ENCODE measurements at regions not wholly inside any gene's neighbourhood (a gene's known extent, or its start where the extent isn't known, plus 50 kb on each side); places are given as distances from the start of the nearest gene placed in this dataset.

GRCh38 chr13:89687066-89687465 lies 1660.4 kb upstream of the MIR17HG start:
- H2AFZ ChIP-seq (ENCODE audit: low read length) = 0 out of 2 replicates have a peak overlapping the region, but pooled peaks have one; percentile 1
- no peaks in the 10 kb centered on the region for H3K9me3 ChIP-seq (ENCODE audit: low read length)
- no peak overlapping the region for H3K27ac ChIP-seq (ENCODE audit: low read length)
- no peaks in the 10 kb centered on the region for H3K27me3 ChIP-seq (ENCODE audit: low read length)
- no peaks in the 10 kb centered on the region for H4K20me1 ChIP-seq (ENCODE audit: insufficient read depth, low read depth, low read length)
- no peak overlapping the region for H3K9ac ChIP-seq (ENCODE audit: low read length)
- no peaks in the 10 kb centered on the region for H3K79me2 ChIP-seq (ENCODE audit: low read length)
- H3K36me3 ChIP-seq (ENCODE audit: insufficient read depth, low read length) = no peaks in the 10 kb centered on the region
- no peak overlapping the region for H3K4me3 ChIP-seq (ENCODE audit: low read length)
- H3K4me2 ChIP-seq (ENCODE audit: low read depth, low read length, poor library complexity, severe bottlenecking) = no peak overlapping the region
- peaks cover 6% of the 10 kb centered on the region for H3K4me1 ChIP-seq (ENCODE audit: low read length)
- DNase-seq = no peak
- H3K9me2 ChIP-seq (replicated peaks; ENCODE audit: insufficient read depth, low read length) = no peaks in the 10 kb centered on the region

DNA sequence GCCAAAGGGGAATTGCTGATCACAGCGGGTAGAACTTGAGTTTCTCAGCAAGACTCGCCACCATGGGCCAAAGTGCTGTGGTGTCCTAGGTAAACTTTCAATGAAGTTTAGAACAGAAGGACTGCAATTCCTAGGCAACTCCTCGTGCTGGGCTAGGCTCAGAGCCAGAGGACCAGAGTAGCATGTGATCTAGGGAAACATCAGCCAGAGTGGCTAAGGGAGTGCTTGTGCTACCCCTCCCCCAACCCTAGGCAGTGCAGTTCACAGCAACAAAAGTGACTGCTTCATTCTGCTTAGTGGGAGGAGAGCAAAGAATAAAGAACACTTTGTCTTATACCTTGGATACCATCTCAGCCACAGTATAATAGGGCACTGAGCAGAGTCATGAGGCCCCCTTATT lies 1658.6 kb upstream of the MIR17HG start:
- Histone ChIP-seq H3K9ac (ENCODE audit: low read length) (no peak overlapping the region), H2AFZ (ENCODE audit: low read length) (peak overlapping the region; percentile 68), H3K9me3 (ENCODE audit: low read length) (no peaks in the 10 kb centered on the region), H3K4me3 (ENCODE audit: low read length) (no peak overlapping the region), H3K79me2 (ENCODE audit: low read length) (no peaks in the 10 kb centered on the region), H4K20me1 (ENCODE audit: insufficient read depth, low read depth, low read length) (no peaks in the 10 kb centered on the region), H3K27me3 (ENCODE audit: low read length) (no peaks in the 10 kb centered on the region), H3K9me2 (replicated peaks; ENCODE audit: insufficient read depth, low read length) (no peaks in the 10 kb centered on the region), H3K27ac (ENCODE audit: low read length) (no peak overlapping the region), H3K4me1 (ENCODE audit: low read length) (peaks cover 11% of the 10 kb centered on the region), H3K36me3 (ENCODE audit: insufficient read depth, low read length) (no peaks in the 10 kb centered on the region), H3K4me2 (ENCODE audit: low read depth, low read length, poor library complexity, severe bottlenecking) (no peak overlapping the region)
- no peak for DNase-seq

DNA sequence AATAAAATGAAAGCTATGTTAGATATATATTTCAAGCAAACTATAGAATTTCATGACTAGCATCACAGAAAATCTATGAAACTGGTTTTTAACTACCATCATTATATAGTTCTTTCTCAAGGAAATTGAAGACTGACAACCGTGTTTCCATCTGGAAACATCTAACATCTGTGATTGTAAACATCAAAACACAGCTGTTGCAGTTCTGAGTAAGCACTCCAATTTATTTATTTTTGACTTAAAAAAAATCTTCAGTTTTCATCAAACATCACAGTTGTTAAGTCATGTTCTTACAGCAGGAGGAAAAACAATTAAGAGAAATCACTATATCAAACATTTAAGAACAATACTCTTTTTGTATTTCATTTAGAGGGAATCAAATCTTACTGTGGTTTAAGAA lies 1653.0 kb upstream of the MIR17HG start:
- Histone ChIP-seq H3K9ac (ENCODE audit: low read length) (no peak overlapping the region), H3K27me3 (ENCODE audit: low read length) (no peaks in the 10 kb centered on the region), H3K27ac (ENCODE audit: low read length) (no peak overlapping the region), H3K4me2 (ENCODE audit: low read depth, low read length, poor library complexity, severe bottlenecking) (no peak overlapping the region), H3K4me1 (ENCODE audit: low read length) (peaks cover 10% of the 10 kb centered on the region), H3K79me2 (ENCODE audit: low read length) (no peaks in the 10 kb centered on the region), H2AFZ (ENCODE audit: low read length) (0 out of 2 replicates have a peak overlapping the region, but pooled peaks have one; percentile 18), H3K4me3 (ENCODE audit: low read length) (no peak overlapping the region), H3K9me3 (ENCODE audit: low read length) (no peaks in the 10 kb centered on the region), H4K20me1 (ENCODE audit: insufficient read depth, low read depth, low read length) (no peaks in the 10 kb centered on the region), H3K36me3 (ENCODE audit: insufficient read depth, low read length) (no peaks in the 10 kb centered on the region), H3K9me2 (replicated peaks; ENCODE audit: insufficient read depth, low read length) (no peaks in the 10 kb centered on the region)
- no peak for DNase-seq

- H3K79me2 ChIP-seq (ENCODE audit: low read length) = no peaks in the 10 kb centered on the region
- H2AFZ ChIP-seq (ENCODE audit: low read length) = peak overlapping the region; percentile 89
- no peak overlapping the region for H3K9ac ChIP-seq (ENCODE audit: low read length)
- H3K4me1 ChIP-seq (ENCODE audit: low read length) = peaks cover 10% of the 10 kb centered on the region
- H4K20me1 ChIP-seq (ENCODE audit: insufficient read depth, low read depth, low read length) = no peaks in the 10 kb centered on the region
- H3K9me3 ChIP-seq (ENCODE audit: low read length) = no peaks in the 10 kb centered on the region
- no peaks in the 10 kb centered on the region for H3K27me3 ChIP-seq (ENCODE audit: low read length)
- H3K36me3 ChIP-seq (ENCODE audit: insufficient read depth, low read length) = no peaks in the 10 kb centered on the region
- peak; percentile 93 for DNase-seq
- no peaks in the 10 kb centered on the region for H3K9me2 ChIP-seq (replicated peaks; ENCODE audit: insufficient read depth, low read length)
- no peak overlapping the region for H3K27ac ChIP-seq (ENCODE audit: low read length)
- peak overlapping the region; percentile 12 for H3K4me2 ChIP-seq (ENCODE audit: low read depth, low read length, poor library complexity, severe bottlenecking)
- H3K4me3 ChIP-seq (ENCODE audit: low read length) = no peak overlapping the region
Observed at GRCh38 chr13:89695343-89696257, 1651.9 kb upstream of the MIR17HG start.

- peaks cover 9% of the 10 kb centered on the region; the same call in 1 of the 2 replicates for H3K9me3 ChIP-seq (ENCODE audit: low read length)
- no peaks in the 10 kb centered on the region for H3K9me2 ChIP-seq (replicated peaks; ENCODE audit: insufficient read depth, low read length)
- H3K4me1 ChIP-seq (ENCODE audit: low read length) = no peaks in the 10 kb centered on the region
- no peak overlapping the region for H3K4me3 ChIP-seq (ENCODE audit: low read length)
- no peak for DNase-seq
- H3K27me3 ChIP-seq (ENCODE audit: low read length) = no peaks in the 10 kb centered on the region
- no peak overlapping the region for H3K4me2 ChIP-seq (ENCODE audit: low read depth, low read length, poor library complexity, severe bottlenecking)
- no peaks in the 10 kb centered on the region for H4K20me1 ChIP-seq (ENCODE audit: insufficient read depth, low read depth, low read length)
- H3K9ac ChIP-seq (ENCODE audit: low read length) = no peak overlapping the region
- no peaks in the 10 kb centered on the region for H3K79me2 ChIP-seq (ENCODE audit: low read length)
- 0 out of 2 replicates have a peak overlapping the region, but pooled peaks have one; percentile 12 for H2AFZ ChIP-seq (ENCODE audit: low read length)
- H3K27ac ChIP-seq (ENCODE audit: low read length) = no peak overlapping the region
- H3K36me3 ChIP-seq (ENCODE audit: insufficient read depth, low read length) = no peaks in the 10 kb centered on the region
Observed at GRCh38 chr13:89701913-89702312, 1645.6 kb upstream of the MIR17HG start.

- no peaks in the 10 kb centered on the region for H3K9me2 ChIP-seq (replicated peaks; ENCODE audit: insufficient read depth, low read length)
- H3K4me1 ChIP-seq (ENCODE audit: low read length) = peaks cover 4% of the 10 kb centered on the region
- no peak overlapping the region for H2AFZ ChIP-seq (ENCODE audit: low read length)
- no peaks in the 10 kb centered on the region for H3K27me3 ChIP-seq (ENCODE audit: low read length)
- no peak overlapping the region for H3K4me2 ChIP-seq (ENCODE audit: low read depth, low read length, poor library complexity, severe bottlenecking)
- H3K36me3 ChIP-seq (ENCODE audit: insufficient read depth, low read length) = no peaks in the 10 kb centered on the region
- DNase-seq = no peak
- H3K9me3 ChIP-seq (ENCODE audit: low read length) = peaks cover 9% of the 10 kb centered on the region; the same call in 1 of the 2 replicates
- no peaks in the 10 kb centered on the region for H3K79me2 ChIP-seq (ENCODE audit: low read length)
- H3K9ac ChIP-seq (ENCODE audit: low read length) = no peak overlapping the region
- H3K4me3 ChIP-seq (ENCODE audit: low read length) = no peak overlapping the region
- no peak overlapping the region for H3K27ac ChIP-seq (ENCODE audit: low read length)
- no peaks in the 10 kb centered on the region for H4K20me1 ChIP-seq (ENCODE audit: insufficient read depth, low read depth, low read length)
Observed at GRCh38 chr13:89704040-89704439, 1643.4 kb upstream of the MIR17HG start.

- Histone ChIP-seq H3K9ac (ENCODE audit: low read length) (no peak overlapping the region), H3K4me1 (ENCODE audit: low read length) (peaks cover 4% of the 10 kb centered on the region), H3K9me2 (replicated peaks; ENCODE audit: insufficient read depth, low read length) (no peaks in the 10 kb centered on the region), H4K20me1 (ENCODE audit: insufficient read depth, low read depth, low read length) (no peaks in the 10 kb centered on the region), H3K4me2 (ENCODE audit: low read depth, low read length, poor library complexity, severe bottlenecking) (peak overlapping the region; percentile 2), H3K27me3 (ENCODE audit: low read length) (no peaks in the 10 kb centered on the region), H3K79me2 (ENCODE audit: low read length) (no peaks in the 10 kb centered on the region), H3K27ac (ENCODE audit: low read length) (no peak overlapping the region), H3K36me3 (ENCODE audit: insufficient read depth, low read length) (no peaks in the 10 kb centered on the region), H3K9me3 (ENCODE audit: low read length) (peaks cover 5% of the 10 kb centered on the region; the same call in 1 of the 2 replicates), H3K4me3 (ENCODE audit: low read length) (0 out of 2 replicates have a peak overlapping the region, but pooled peaks have one; percentile 25), H2AFZ (ENCODE audit: low read length) (peak overlapping the region; percentile 73)
- no peak for DNase-seq
Observed at GRCh38 chr13:89708013-89708412, 1639.5 kb upstream of the MIR17HG start.

GRCh38 chr13:89721216-89721615 lies 1626.3 kb upstream of the MIR17HG start:
- no peak overlapping the region for H3K4me2 ChIP-seq (ENCODE audit: low read depth, low read length, poor library complexity, severe bottlenecking)
- no peaks in the 10 kb centered on the region for H3K9me2 ChIP-seq (replicated peaks; ENCODE audit: insufficient read depth, low read length)
- DNase-seq = no peak
- H3K27me3 ChIP-seq (ENCODE audit: low read length) = no peaks in the 10 kb centered on the region
- H3K27ac ChIP-seq (ENCODE audit: low read length) = no peak overlapping the region
- no peaks in the 10 kb centered on the region for H4K20me1 ChIP-seq (ENCODE audit: insufficient read depth, low read depth, low read length)
- H2AFZ ChIP-seq (ENCODE audit: low read length) = peak overlapping the region; percentile 95
- no peaks in the 10 kb centered on the region for H3K36me3 ChIP-seq (ENCODE audit: insufficient read depth, low read length)
- H3K4me3 ChIP-seq (ENCODE audit: low read length) = no peak overlapping the region
- H3K4me1 ChIP-seq (ENCODE audit: low read length) = no peaks in the 10 kb centered on the region
- no peaks in the 10 kb centered on the region for H3K79me2 ChIP-seq (ENCODE audit: low read length)
- H3K9me3 ChIP-seq (ENCODE audit: low read length) = no peaks in the 10 kb centered on the region
- H3K9ac ChIP-seq (ENCODE audit: low read length) = no peak overlapping the region
